Nephron (organoid): ENCODE measurements at regions not wholly inside any gene's neighbourhood (a gene's known extent, or its start where the extent isn't known, plus 50 kb on each side); places are given as distances from the start of the nearest gene placed in this dataset.

Source experiments
- H3K27ac Mint-ChIP-seq, 3 experiments: 2 replicates each; pipeline ENCODE4 v1.8.0; 2020; ENCODE audit warnings: mixed read lengths in 3 of 3, mild to moderate bottlenecking in 2 of 3, moderate library complexity in 1 of 3
- H3K27me3 Mint-ChIP-seq: 2 replicates; pipeline ENCODE4 v1.8.0; 2021; ENCODE audit warnings: low read depth, mild to moderate bottlenecking, moderate library complexity, mixed read lengths
- H3K36me3 Mint-ChIP-seq: 2 replicates; pipeline ENCODE4 v1.8.0; 2020; ENCODE audit warnings: low read depth, mixed read lengths
- H3K4me1 Mint-ChIP-seq: 2 replicates; pipeline ENCODE4 v1.8.0; 2020; ENCODE audit warnings: mixed read lengths
- H3K4me3 Mint-ChIP-seq, 3 experiments: 2 replicates each; pipeline ENCODE4 v1.8.0; 2020; ENCODE audit warnings: mild to moderate bottlenecking in 3 of 3, mixed read lengths in 3 of 3, moderate library complexity in 2 of 3
- H3K9me3 Mint-ChIP-seq: 2 replicates; pipeline ENCODE4 v1.8.0; 2020; ENCODE audit warnings: mixed read lengths
- TF ChIP-seq, protein P1 (sequence below), 3 experiments: fragments of 200-600 bp; sonication (generic); IDR thresholded peaks; one replicate each; pipeline ENCODE4 v1.5.0; 2021; ENCODE audit warnings: antibody characterized with exemption in 3 of 3; ENCODE audit not compliant: unreplicated experiment in 3 of 3

DNA sequence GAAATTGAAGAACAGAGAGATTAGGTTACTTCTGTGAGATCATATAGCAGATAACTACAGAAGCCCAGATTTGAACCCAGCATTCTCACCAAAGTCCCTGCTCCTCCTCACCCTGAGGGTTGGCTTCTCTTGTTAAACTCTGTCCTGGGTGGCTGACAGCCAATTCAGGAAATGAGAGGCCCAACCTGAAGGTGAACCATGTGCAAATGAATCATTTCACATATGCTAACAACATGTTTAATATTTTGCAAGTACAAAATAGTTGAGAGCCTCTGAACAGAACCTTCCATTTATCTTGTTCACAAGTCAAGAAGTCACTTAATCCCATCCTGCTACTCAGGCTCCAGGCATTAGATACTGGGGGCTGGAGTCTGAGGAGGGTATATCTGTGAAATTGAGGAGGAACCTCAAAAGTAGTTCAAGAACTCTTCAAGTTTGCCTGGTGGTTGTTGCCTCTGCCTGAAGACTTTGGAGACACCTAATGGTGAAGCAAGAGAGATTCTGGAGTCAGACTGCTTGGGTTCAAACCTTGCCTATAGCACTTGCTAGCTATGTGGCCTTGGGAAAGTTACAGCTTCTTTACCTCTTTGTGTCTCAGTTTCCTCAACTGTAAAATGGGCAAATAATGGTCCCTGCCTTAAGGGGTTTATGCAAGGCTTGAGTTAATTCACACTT, 564.0 kb downstream of the PSAT1 start:
- Mint-ChIP-seq H3K36me3 (no peaks in the 10 kb centered on the region), H3K9me3 (no peaks in the 10 kb centered on the region), H3K27me3 (peaks cover 9% of the 10 kb centered on the region), H3K4me1 (no peaks in the 10 kb centered on the region), H3K4me3 (no peak overlapping the region), H3K27ac (no peak overlapping the region)
- TF ChIP-seq, protein P1, sequence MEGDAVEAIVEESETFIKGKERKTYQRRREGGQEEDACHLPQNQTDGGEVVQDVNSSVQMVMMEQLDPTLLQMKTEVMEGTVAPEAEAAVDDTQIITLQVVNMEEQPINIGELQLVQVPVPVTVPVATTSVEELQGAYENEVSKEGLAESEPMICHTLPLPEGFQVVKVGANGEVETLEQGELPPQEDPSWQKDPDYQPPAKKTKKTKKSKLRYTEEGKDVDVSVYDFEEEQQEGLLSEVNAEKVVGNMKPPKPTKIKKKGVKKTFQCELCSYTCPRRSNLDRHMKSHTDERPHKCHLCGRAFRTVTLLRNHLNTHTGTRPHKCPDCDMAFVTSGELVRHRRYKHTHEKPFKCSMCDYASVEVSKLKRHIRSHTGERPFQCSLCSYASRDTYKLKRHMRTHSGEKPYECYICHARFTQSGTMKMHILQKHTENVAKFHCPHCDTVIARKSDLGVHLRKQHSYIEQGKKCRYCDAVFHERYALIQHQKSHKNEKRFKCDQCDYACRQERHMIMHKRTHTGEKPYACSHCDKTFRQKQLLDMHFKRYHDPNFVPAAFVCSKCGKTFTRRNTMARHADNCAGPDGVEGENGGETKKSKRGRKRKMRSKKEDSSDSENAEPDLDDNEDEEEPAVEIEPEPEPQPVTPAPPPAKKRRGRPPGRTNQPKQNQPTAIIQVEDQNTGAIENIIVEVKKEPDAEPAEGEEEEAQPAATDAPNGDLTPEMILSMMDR (IDR thresholded peaks at IDR 0.05; ENCODE audit: unreplicated experiment in 3 of 3), result no peak

DNA sequence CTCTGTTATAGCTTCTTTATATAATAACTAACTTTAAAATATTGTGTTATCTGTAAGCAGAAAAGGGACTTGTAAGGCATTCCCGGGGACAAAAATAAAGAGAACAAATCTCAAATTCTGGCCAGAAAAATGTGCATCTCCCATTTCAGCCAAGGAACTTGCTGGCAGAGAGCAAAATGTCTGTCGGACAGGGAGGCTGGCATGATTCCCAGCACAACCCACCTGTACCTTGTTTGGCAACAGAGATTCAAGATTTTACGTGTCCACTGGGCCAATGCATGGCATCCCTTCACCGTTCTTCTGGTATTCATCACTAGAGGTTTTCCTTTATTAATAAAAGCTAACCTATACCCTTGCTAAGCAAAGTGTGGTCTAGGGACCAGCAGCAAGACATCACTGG, 566.6 kb downstream of the PSAT1 start:
- Mint-ChIP-seq H3K4me1 (no peaks in the 10 kb centered on the region), H3K36me3 (no peaks in the 10 kb centered on the region), H3K4me3 (no peak overlapping the region), H3K27ac (no peak overlapping the region), H3K9me3 (no peaks in the 10 kb centered on the region), H3K27me3 (peaks cover 3% of the 10 kb centered on the region)
- TF ChIP-seq, protein P1 (IDR thresholded peaks at IDR 0.05; ENCODE audit: unreplicated experiment in 3 of 3), result no peak

DNA sequence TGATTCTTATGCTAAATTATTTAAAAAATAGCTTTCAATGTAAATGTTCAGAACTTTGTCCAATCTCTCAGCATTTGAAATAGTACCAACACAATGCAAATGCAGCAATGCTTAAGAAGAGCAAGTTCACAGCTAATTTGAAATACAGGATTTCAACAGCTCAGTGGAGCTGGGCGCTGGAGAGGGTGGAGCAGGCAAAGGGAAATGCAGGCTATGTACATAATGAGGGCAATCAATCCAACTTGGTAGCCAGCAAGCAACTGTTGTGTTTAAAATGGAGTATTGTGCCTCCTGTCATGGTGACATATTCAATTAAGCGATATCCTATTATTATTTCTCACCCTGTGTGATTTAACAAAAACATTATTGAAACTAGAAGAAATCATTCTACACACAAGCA, 568.8 kb downstream of the PSAT1 start:
- H3K36me3 Mint-ChIP-seq, result no peaks in the 10 kb centered on the region
- no peaks in the 10 kb centered on the region for H3K9me3 Mint-ChIP-seq
- H3K4me1 Mint-ChIP-seq, result no peaks in the 10 kb centered on the region
- no peak overlapping the region for H3K4me3 Mint-ChIP-seq
- H3K27me3 Mint-ChIP-seq, result no peaks in the 10 kb centered on the region
- TF ChIP-seq, protein P1 (IDR thresholded peaks at IDR 0.05; ENCODE audit: unreplicated experiment in 3 of 3), result no peak
- no peak overlapping the region for H3K27ac Mint-ChIP-seq

DNA sequence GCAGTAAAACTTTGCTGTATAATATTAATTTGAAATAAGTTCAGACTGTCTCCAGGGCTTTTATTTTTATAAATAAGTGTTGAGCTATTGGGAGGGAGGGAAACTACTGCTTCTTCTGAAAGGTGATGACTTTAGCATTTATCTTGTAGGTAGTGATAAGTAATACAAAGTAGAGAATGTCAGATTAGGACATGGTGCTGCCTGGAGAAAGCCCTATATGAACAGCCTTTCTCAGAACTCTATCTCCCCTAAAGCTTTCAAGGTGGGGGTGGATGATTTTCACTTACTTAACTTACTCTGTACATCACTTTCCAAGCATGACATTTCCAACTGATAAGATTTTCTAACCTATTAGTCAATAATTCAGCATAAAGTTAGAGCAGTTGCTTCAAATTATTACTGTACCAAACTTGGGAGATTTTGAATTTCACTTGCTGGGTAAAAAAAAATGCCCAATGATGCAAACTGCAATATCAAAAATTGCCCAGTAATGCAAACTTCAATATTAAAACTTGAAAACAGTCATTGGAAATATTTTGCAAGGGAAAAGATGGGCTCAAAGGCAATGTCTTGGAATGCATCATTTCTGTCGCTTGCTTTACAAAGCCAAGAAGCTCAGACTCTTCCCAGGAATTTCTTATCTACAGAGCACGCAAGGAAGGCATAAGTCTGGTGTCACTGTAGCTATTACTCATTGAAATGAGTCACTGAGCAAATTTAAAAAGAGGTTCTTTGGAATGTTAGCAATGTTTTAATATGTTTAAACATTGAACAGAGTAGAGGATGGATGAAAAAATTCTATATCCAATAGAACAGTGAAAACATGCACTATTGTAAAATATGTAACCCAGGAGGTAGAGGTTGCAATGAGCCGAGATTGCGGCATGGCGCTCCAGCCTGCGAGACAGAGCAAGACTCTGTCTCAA, 569.5 kb downstream of the PSAT1 start:
- Mint-ChIP-seq H3K4me3 (no peak overlapping the region), H3K27ac (no peak overlapping the region), H3K4me1 (no peaks in the 10 kb centered on the region), H3K27me3 (no peaks in the 10 kb centered on the region), H3K9me3 (no peaks in the 10 kb centered on the region), H3K36me3 (no peaks in the 10 kb centered on the region)
- TF ChIP-seq, protein P1 (IDR thresholded peaks at IDR 0.05; ENCODE audit: unreplicated experiment in 3 of 3), result no peak

DNA sequence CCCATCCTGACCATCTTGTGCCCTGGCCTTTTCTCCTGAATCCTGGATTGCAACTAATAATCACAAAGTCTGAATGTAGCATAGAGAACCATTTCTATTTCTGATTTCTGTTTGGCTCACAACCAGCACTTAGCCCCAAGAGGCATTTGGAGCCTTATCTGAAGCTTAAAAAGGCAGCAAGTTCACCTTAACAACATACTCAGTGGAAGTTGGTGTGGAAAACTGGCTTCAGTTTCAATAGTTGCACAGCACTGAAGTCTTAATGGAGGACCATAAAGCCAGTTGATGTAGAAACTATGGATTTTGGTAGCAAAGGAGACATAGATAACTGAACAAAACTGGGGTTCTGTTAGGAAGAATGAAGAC, 574.1 kb downstream of the PSAT1 start:
- peaks cover 5% of the 10 kb centered on the region for H3K9me3 Mint-ChIP-seq
- H3K27me3 Mint-ChIP-seq, result peaks cover 3% of the 10 kb centered on the region
- TF ChIP-seq, protein P1 (IDR thresholded peaks at IDR 0.05; ENCODE audit: unreplicated experiment in 3 of 3), result no peak
- H3K4me1 Mint-ChIP-seq, result no peaks in the 10 kb centered on the region
- no peak overlapping the region for H3K4me3 Mint-ChIP-seq
- H3K36me3 Mint-ChIP-seq, result no peaks in the 10 kb centered on the region
- H3K27ac Mint-ChIP-seq, result no peak overlapping the region
